GM12878 (cell line): ENCODE measurements at regions not wholly inside any gene's neighbourhood (a gene's known extent, or its start where the extent isn't known, plus 50 kb on each side); places are given as distances from the start of the nearest gene placed in this dataset.

ENCODE experiments used
- SPI1 ChIP-seq: IDR thresholded peaks from 2 replicates; pipeline ENCODE4 v1.6.1; 2011; ENCODE audit warnings: low read depth, mild to moderate bottlenecking, low read length, moderate library complexity, borderline replicate concordance; ENCODE audit not compliant: insufficient read depth
- TF ChIP-seq, protein P1 (sequence below), 3 experiments: IDR thresholded peaks in 2 of 3; conservative IDR thresholded peaks in 1 of 3; 2 replicates each; pipeline ENCODE4 v1.5.1; 2011; ENCODE audit warnings: low read depth in 3 of 3, low read length in 3 of 3, mild to moderate bottlenecking in 3 of 3, control low read depth in 2 of 3, moderate library complexity in 2 of 3, inconsistent platforms in 1 of 3, mixed read lengths in 1 of 3; ENCODE audit not compliant: control insufficient read depth in 2 of 3, insufficient read depth in 1 of 3; ENCODE audit errors: extremely low read depth in 1 of 3

DNA sequence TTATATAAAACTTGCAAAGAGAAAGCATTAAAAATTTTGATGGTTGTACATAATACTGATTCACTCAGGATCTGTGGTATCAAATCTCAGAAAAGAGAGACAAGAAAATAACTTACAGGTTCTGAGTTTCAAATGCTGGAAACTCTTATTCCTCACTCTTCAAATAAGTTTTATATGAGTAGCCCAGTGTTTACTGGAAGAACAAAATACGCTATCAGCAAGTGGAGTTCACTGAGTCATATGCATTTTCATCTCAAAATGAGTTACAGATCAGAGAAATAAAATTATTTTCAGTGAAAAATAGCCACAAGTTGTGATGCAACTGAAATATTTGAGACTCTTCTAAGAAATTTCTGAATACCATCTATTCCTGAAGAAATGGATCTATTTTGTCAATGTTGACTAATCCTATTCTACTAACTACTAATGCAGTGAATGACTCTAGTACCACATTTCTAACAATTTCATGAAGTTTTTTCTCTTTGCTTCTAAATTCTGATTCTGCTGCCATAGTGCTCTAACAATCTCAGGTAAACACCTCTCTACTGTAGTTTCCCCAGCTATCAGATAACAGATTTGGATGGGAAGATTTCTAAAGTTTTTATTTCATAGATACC lies 391.7 kb downstream of the ZEB2 start:
- no peak for TF ChIP-seq SPI1
- TF ChIP-seq, protein P1, sequence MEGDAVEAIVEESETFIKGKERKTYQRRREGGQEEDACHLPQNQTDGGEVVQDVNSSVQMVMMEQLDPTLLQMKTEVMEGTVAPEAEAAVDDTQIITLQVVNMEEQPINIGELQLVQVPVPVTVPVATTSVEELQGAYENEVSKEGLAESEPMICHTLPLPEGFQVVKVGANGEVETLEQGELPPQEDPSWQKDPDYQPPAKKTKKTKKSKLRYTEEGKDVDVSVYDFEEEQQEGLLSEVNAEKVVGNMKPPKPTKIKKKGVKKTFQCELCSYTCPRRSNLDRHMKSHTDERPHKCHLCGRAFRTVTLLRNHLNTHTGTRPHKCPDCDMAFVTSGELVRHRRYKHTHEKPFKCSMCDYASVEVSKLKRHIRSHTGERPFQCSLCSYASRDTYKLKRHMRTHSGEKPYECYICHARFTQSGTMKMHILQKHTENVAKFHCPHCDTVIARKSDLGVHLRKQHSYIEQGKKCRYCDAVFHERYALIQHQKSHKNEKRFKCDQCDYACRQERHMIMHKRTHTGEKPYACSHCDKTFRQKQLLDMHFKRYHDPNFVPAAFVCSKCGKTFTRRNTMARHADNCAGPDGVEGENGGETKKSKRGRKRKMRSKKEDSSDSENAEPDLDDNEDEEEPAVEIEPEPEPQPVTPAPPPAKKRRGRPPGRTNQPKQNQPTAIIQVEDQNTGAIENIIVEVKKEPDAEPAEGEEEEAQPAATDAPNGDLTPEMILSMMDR (IDR thresholded peaks at IDR 0.05 in 2 of 3, conservative IDR thresholded peaks at IDR 0.05 in 1 of 3; ENCODE audit: control insufficient read depth in 2 of 3, extremely low read depth in 1 of 3, insufficient read depth in 1 of 3, low read depth in 3 of 3, low read length in 3 of 3) = no peak
